ENCODE measurements at regions not wholly inside any gene's neighbourhood (a gene's known extent, or its start where the extent isn't known, plus 50 kb on each side); places are given as distances from the start of the nearest gene placed in this dataset.
"Not testable (repeated sequence)": the region's sequence is repeated elsewhere in the genome, so short reads cannot be mapped to it uniquely, and the experiment has no call there.

GRCh38 chr9:2390028-2390427, 231.6 kb upstream of the VLDLR start:
- H3K9me3 ChIP-seq (ENCODE audit: control insufficient read depth, insufficient read depth, low read depth, low read length), result no peaks in the 10 kb centered on the region
- ChIA-PET CTCF (no interaction called here), POLR2A (no interaction called here)
- H3K4me1 ChIP-seq (ENCODE audit: control insufficient read depth, insufficient read depth, low read length), result peaks cover 7% of the 10 kb centered on the region
- H3K27ac ChIP-seq (ENCODE audit: extremely low read depth, low read depth, low read length), result no peak overlapping the region
- no peak overlapping the region for H3K4me3 ChIP-seq (ENCODE audit: low read depth, low read length)
- TF ChIP-seq ZNF518A (tag by site-specific recombination; conservative IDR thresholded peaks at IDR 0.05; ENCODE audit: low read depth) (no peak), ZNF791 (tag by site-specific recombination; IDR thresholded peaks at IDR 0.05) (no peak), ZNF654 (tag by site-specific recombination; IDR thresholded peaks at IDR 0.05; ENCODE audit: low read depth) (no peak), ZNF571 (tag by site-specific recombination; IDR thresholded peaks at IDR 0.05) (no peak), ZNF169 (tag by site-specific recombination; IDR thresholded peaks at IDR 0.05) (no peak), ZBTB48 (tag by site-specific recombination; IDR thresholded peaks at IDR 0.05) (no peak), ZNF302 (tag by site-specific recombination; IDR thresholded peaks at IDR 0.05; ENCODE audit: low read depth) (no peak), ZNF335 (tag by site-specific recombination; conservative IDR thresholded peaks at IDR 0.05) (no peak), HOXD13 (CRISPR knock-in tag; IDR thresholded peaks at IDR 0.05; ENCODE audit: borderline replicate concordance) (no peak), ZNF221 (tag by site-specific recombination; IDR thresholded peaks at IDR 0.05; ENCODE audit: borderline replicate concordance) (no peak), ZIC2 (tag by site-specific recombination; IDR thresholded peaks at IDR 0.05) (no peak), ZNF560 (tag by site-specific recombination; IDR thresholded peaks at IDR 0.05; ENCODE audit: borderline replicate concordance) (no peak), YY1 (tag by site-specific recombination; IDR thresholded peaks at IDR 0.05) (no peak), MEIS1 (CRISPR knock-in tag; IDR thresholded peaks at IDR 0.05; ENCODE audit: borderline replicate concordance) (no peak), PBX3 (CRISPR knock-in tag; IDR thresholded peaks at IDR 0.05) (no peak), ZNF157 (tag by site-specific recombination; IDR thresholded peaks at IDR 0.05) (no peak), REST (tag by site-specific recombination; IDR thresholded peaks at IDR 0.05) (no peak), ZNF138 (tag by site-specific recombination; IDR thresholded peaks at IDR 0.05; ENCODE audit: borderline replicate concordance) (no peak)
- H3K36me3 ChIP-seq (ENCODE audit: control insufficient read depth in 2 of 2, insufficient read depth in 1 of 2, low read length in 2 of 2), result no peaks in the 10 kb centered on the region

- H3K9me3 ChIP-seq (ENCODE audit: control insufficient read depth, insufficient read depth, low read depth, low read length); H3K36me3 ChIP-seq (ENCODE audit: control insufficient read depth in 2 of 2, insufficient read depth in 1 of 2, low read length in 2 of 2); H3K27ac ChIP-seq (ENCODE audit: extremely low read depth, low read depth, low read length); CTCF ChIA-PET; POLR2A ChIA-PET; H3K4me1 ChIP-seq (ENCODE audit: control insufficient read depth, insufficient read depth, low read length); H3K4me3 ChIP-seq (ENCODE audit: low read depth, low read length): not testable (repeated sequence)
Observed at GRCh38 chr9:2391509-2392132, 230.0 kb upstream of the VLDLR start.

- H3K36me3 ChIP-seq (ENCODE audit: control insufficient read depth in 2 of 2, insufficient read depth in 1 of 2, low read length in 2 of 2); H3K4me1 ChIP-seq (ENCODE audit: control insufficient read depth, insufficient read depth, low read length); POLR2A ChIA-PET; H3K4me3 ChIP-seq (ENCODE audit: low read depth, low read length); CTCF ChIA-PET; H3K27ac ChIP-seq (ENCODE audit: extremely low read depth, low read depth, low read length); H3K9me3 ChIP-seq (ENCODE audit: control insufficient read depth, insufficient read depth, low read depth, low read length): not testable (repeated sequence)
Observed at GRCh38 chr9:2394087-2394741, 227.4 kb upstream of the VLDLR start.
